ENCODE measurements at regions not wholly inside any gene's neighbourhood (a gene's known extent, or its start where the extent isn't known, plus 50 kb on each side); places are given as distances from the start of the nearest gene placed in this dataset.

DNA sequence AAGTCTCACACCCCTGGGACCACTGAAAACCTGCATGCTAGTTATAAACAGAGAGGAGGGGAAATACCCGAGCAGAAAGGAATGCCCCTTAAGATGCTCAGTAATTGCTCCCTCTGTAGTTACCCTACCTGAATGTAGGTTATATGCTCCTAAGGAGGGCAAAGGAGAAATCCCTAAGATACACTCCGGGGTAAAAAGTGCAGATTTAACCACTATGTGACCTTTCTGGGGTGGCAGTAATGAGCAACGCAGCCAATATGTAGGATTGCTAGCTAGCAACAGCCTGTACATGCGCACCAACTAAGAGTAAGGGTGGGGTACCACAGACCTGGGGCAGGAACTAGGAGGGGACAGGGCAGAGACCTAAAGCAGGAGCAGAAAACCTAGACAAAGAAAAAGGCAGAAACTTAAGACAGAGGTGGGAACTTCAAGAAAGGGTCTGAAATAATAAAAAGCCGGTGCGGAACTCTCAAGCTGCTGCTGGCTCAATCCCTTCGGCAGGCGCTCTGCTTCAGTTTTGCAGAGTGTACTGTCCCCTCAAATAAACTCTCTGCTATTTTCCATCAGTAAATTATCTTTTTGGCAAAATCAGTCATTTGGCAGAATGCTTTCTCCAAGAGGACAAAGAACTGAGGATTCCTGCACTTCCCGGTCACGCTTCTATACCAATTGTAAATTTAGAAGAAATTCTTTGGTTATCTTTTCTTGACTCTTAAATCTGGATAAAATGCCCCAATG is 823.8 kb downstream of the CDH11 start:
- TF ChIP-seq, protein P1, sequence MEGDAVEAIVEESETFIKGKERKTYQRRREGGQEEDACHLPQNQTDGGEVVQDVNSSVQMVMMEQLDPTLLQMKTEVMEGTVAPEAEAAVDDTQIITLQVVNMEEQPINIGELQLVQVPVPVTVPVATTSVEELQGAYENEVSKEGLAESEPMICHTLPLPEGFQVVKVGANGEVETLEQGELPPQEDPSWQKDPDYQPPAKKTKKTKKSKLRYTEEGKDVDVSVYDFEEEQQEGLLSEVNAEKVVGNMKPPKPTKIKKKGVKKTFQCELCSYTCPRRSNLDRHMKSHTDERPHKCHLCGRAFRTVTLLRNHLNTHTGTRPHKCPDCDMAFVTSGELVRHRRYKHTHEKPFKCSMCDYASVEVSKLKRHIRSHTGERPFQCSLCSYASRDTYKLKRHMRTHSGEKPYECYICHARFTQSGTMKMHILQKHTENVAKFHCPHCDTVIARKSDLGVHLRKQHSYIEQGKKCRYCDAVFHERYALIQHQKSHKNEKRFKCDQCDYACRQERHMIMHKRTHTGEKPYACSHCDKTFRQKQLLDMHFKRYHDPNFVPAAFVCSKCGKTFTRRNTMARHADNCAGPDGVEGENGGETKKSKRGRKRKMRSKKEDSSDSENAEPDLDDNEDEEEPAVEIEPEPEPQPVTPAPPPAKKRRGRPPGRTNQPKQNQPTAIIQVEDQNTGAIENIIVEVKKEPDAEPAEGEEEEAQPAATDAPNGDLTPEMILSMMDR (IDR thresholded peaks at IDR 0.05) = no peak
- TF ChIP-seq EP300 (IDR thresholded peaks at IDR 0.05) (no peak), POLR2AphosphoS5 (IDR thresholded peaks at IDR 0.05) (no peak), POLR2A (IDR thresholded peaks at IDR 0.05) (no peak)

All from stomach (tissue), 4 donors.